ENCODE measurements at regions not wholly inside any gene's neighbourhood (a gene's known extent, or its start where the extent isn't known, plus 50 kb on each side); places are given as distances from the start of the nearest gene placed in this dataset.

- TF ChIP-seq MYNN (CRISPR knock-in tag; IDR thresholded peaks at IDR 0.05; ENCODE audit: low read depth) (no peak), E2F1 (CRISPR knock-in tag; IDR thresholded peaks at IDR 0.05) (no peak), AKAP8 (CRISPR knock-in tag; IDR thresholded peaks at IDR 0.05) (no peak), THAP8 (CRISPR knock-in tag; IDR thresholded peaks at IDR 0.05; ENCODE audit: borderline replicate concordance) (no peak), ZBTB14 (CRISPR knock-in tag; IDR thresholded peaks at IDR 0.05) (no peak), BHLHE40 (IDR thresholded peaks at IDR 0.05; ENCODE audit: low read length) (no peak), ZNF552 (CRISPR knock-in tag; IDR thresholded peaks at IDR 0.05; ENCODE audit: borderline replicate concordance) (no peak), SCMH1 (CRISPR knock-in tag; IDR thresholded peaks at IDR 0.05; ENCODE audit: borderline replicate concordance) (no peak), ZNF235 (CRISPR knock-in tag; IDR thresholded peaks at IDR 0.05; ENCODE audit: borderline replicate concordance) (no peak), SMAD1 (CRISPR knock-in tag; IDR thresholded peaks at IDR 0.05; ENCODE audit: borderline replicate concordance, low read depth) (no peak), ZNF7 (CRISPR knock-in tag; IDR thresholded peaks at IDR 0.05) (peak; percentile 89), ZNF143 (CRISPR knock-in tag; IDR thresholded peaks at IDR 0.05) (no peak), ZNF609 (CRISPR knock-in tag; IDR thresholded peaks at IDR 0.05; ENCODE audit: borderline replicate concordance) (0 out of 2 replicates have a peak, but pooled peaks have one; percentile 36), ZNF18 (CRISPR knock-in tag; IDR thresholded peaks at IDR 0.05; ENCODE audit: insufficient replicate concordance) (no peak), ZNF687 (CRISPR knock-in tag; IDR thresholded peaks at IDR 0.05) (no peak), ZNF615 (CRISPR knock-in tag; IDR thresholded peaks at IDR 0.05; ENCODE audit: borderline replicate concordance) (no peak)
Measured at GRCh38 chr2:234410526-234410925, 86.4 kb downstream of the ARL4C start (continued).

Data from HepG2 (cell line).